Common myeloid progenitor, CD34-positive (primary cell): ENCODE measurements at regions not wholly inside any gene's neighbourhood (a gene's known extent, or its start where the extent isn't known, plus 50 kb on each side); places are given as distances from the start of the nearest gene placed in this dataset.
A peak's percentile ranks its signal among the peaks of the same experiment; 100 is the strongest.

Experiments
- CTCF ChIA-PET: fragments of 350-600 bp; sonication (Branson Sonifier 250); formaldehyde crosslinking; loops from one replicate; lab custom pipeline; 2021; ENCODE audit warnings: antibody characterized with exemption; lab: Charles Lee
- POLR2A ChIA-PET: fragments of 350-600 bp; sonication (Branson Sonifier 250); formaldehyde crosslinking; loops from one replicate; lab custom pipeline; 2021; ENCODE audit warnings: antibody characterized with exemption; lab: Charles Lee
- DNase-seq, 3 donors: peaks; one replicate each; pipeline versions ENCODE4 v3.0.0 to v3.0.0-alpha.2; 2013
- H3K27ac ChIP-seq, 2 experiments: 1 replicate in 1 of 2; 2 replicates in 1 of 2; pipeline ENCODE4 v1.7.0; 2013; ENCODE audit warnings: inconsistent platforms in 2 of 2, low read length in 2 of 2, mild to moderate bottlenecking in 2 of 2, low read depth in 1 of 2, moderate library complexity in 1 of 2; ENCODE audit not compliant: severe bottlenecking in 2 of 2, insufficient read depth in 1 of 2, poor library complexity in 1 of 2
- H3K27me3 ChIP-seq, 5 experiments: replicated peaks in 2 of 5; 1 replicate in 3 of 5; 2 replicates in 2 of 5; pipeline versions ENCODE4 v1.6.1 to v1.7.0; 2013; ENCODE audit warnings: low read length in 4 of 5, mild to moderate bottlenecking in 2 of 5, moderate library complexity in 2 of 5, inconsistent platforms in 1 of 5; ENCODE audit not compliant: insufficient read depth in 5 of 5, control insufficient read depth in 4 of 5
- H3K36me3 ChIP-seq, 4 experiments: 1 replicate in 2 of 4; 2 replicates in 2 of 4; pipeline versions ENCODE4 v1.6.1 to v1.7.0; 2013; ENCODE audit warnings: low read length in 3 of 4, control low read depth in 1 of 4, mild to moderate bottlenecking in 1 of 4; ENCODE audit not compliant: control insufficient read depth in 4 of 4, insufficient read depth in 4 of 4
- H3K4me1 ChIP-seq, 4 experiments: 1 replicate in 3 of 4; 2 replicates in 1 of 4; pipeline versions ENCODE4 v1.6.1 to v1.7.1; 2013; ENCODE audit warnings: low read length in 3 of 4, mild to moderate bottlenecking in 3 of 4, control low read depth in 1 of 4, inconsistent platforms in 1 of 4, moderate library complexity in 1 of 4; ENCODE audit not compliant: control insufficient read depth in 4 of 4, insufficient read depth in 4 of 4; ENCODE audit errors: control extremely low read depth in 1 of 4
- H3K4me3 ChIP-seq, 7 experiments: 1 replicate in 4 of 7; 2 replicates in 3 of 7; pipeline versions ENCODE4 v1.5.1 to v1.7.0; 2013; ENCODE audit warnings: mild to moderate bottlenecking in 7 of 7, low read length in 6 of 7, moderate library complexity in 6 of 7, inconsistent platforms in 2 of 7, low read depth in 2 of 7, control low read depth in 1 of 7; ENCODE audit not compliant: insufficient read depth in 4 of 7, control insufficient read depth in 1 of 7; ENCODE audit errors: extremely low read depth in 1 of 7
- H3K9me3 ChIP-seq, 5 experiments: 1 replicate in 4 of 5; 2 replicates in 1 of 5; pipeline versions ENCODE4 v1.6.1 to v1.7.1; 2013; ENCODE audit warnings: low read length in 4 of 5, mild to moderate bottlenecking in 2 of 5, inconsistent platforms in 1 of 5, low read depth in 1 of 5, moderate library complexity in 1 of 5; ENCODE audit not compliant: control insufficient read depth in 4 of 5, insufficient read depth in 2 of 5; ENCODE audit errors: control extremely low read depth in 1 of 5
- WGBS: methylation state at CpG from one replicate; pipeline ENCODE4 v1.1.5; 2013; ENCODE audit not compliant: insufficient coverage; 5-methylcytosine and 5-hydroxymethylcytosine counted together

DNA sequence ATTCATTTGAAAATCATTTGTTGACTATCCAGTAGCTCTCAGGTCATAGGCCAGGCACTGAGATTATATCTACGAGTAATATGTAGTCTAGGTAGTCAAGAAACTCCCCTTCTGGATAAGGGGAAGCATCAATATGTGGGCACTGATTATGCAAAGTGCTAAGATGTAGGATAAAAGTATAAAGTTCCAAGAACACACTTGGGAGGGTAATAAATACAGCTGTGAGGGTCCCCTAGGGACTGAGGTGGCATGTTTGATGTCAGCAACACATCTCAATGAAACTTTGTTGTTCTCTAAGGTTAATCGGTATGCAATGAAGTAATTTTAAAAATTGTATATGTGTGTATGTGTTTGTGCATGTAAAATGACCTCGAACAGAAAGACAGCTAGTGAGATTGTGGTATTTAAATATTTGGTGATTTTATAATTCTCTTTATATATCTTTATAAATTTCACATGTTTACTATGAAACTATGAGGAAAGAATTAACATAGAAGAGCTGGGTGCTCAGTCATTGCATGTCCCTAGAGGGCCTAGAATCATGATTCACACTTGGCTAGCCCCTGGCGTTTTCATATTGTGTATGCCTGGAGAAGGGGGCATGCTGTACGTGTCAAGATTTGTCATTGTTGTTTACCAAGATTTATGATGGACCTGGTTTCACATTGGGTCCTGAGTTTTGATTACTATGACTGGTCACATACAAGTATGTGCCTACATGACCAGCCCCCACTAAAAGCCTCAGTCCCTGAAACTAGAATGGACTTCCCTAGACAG lies 140.1 kb upstream of the DUSP10 start:
- 92% methylated on average over 4 of the region's 5 CpGs for WGBS

DNA sequence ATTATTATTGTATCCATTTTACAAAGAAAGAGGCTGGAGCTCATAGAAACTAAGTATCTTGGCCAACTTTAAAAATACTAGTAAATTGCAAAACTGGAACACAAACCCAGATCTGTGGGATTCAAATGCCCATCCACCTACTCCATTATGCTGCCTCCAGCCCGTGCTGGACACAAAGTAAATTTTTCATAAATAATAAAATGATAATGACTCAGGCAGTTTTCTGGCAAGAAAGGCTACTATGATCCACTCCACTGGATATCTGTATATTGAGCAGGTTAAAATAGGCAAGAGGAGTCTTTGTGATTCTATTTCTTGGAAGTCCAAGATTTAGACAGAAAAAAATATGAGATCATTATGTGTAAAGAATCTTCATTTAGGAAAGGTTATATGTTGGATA lies 138.3 kb upstream of the DUSP10 start:
- Histone ChIP-seq H3K27ac (no peak overlapping the region), H3K4me3 (no peak overlapping the region), H3K27me3 (no peaks in the 10 kb centered on the region), H3K4me1 (peaks cover 10 to 43% (median 26%) of the 10 kb centered on the region in 4 experiments), H3K36me3 (no peaks in the 10 kb centered on the region), H3K9me3 (no peaks in the 10 kb centered on the region)
- ChIA-PET POLR2A (no interaction called here), CTCF (interaction anchor here (0.6 to 1.7 kb wide), 4 partner anchors 9 to 403 kb away, joined by 3 to 4 read pairs (median 3); no protein-coding TSS in a partner anchor)
- DNase-seq, result no peak
- no CpG with 5 or more reads among the region's 1 CpG for WGBS

More for the DNA sequence above, 140.1 kb upstream of the DUSP10 start:
- ChIA-PET POLR2A (interaction anchor here (0.7 kb wide), 1 partner anchor 23 kb away, joined by 3 read pairs; no protein-coding TSS in a partner anchor), CTCF (interaction anchor here (1.5 kb wide), 1 partner anchor 42 kb away, joined by 3 read pairs; no protein-coding TSS in a partner anchor)
- Histone ChIP-seq H3K9me3 (no peaks in the 10 kb centered on the region), H3K36me3 (no peaks in the 10 kb centered on the region), H3K4me1 (peaks cover 10 to 25% (median 20%) of the 10 kb centered on the region in 4 experiments), H3K4me3 (no peak overlapping the region), H3K27ac (no peak overlapping the region), H3K27me3 (no peaks in the 10 kb centered on the region)
- DNase-seq, result no peak

DNA sequence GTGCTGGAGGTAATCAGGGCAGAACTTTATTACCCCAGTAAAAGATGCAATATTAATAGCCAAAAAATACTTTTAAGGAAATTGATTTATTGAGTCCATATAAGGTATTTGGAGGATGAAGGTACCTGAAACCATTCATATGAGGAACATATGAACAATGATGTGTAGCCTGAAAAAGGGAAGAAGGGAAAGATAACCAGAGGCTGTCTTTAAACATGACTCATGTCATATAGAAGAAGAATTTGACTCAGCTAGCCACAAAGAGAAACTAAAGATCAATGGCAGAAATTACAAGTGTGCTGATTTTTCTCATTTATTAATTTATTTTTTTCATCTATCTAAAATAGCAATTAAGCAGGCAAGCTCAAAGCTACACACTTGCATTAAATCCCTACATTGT lies 136.2 kb upstream of the DUSP10 start:
- H3K4me1 ChIP-seq, result peaks cover 14 to 63% (median 33%) of the 10 kb centered on the region in 4 experiments
- POLR2A ChIA-PET, result interaction anchor here (0.6 kb wide), 1 partner anchor 194 kb away, joined by 3 read pairs; no protein-coding TSS in a partner anchor
- no peaks in the 10 kb centered on the region for H3K36me3 ChIP-seq
- no peaks in the 10 kb centered on the region for H3K9me3 ChIP-seq
- no peak overlapping the region for H3K4me3 ChIP-seq
- H3K27me3 ChIP-seq, result no peaks in the 10 kb centered on the region
- CTCF ChIA-PET, result interaction anchor here (0.9 to 2.2 kb wide), 4 partner anchors 19 to 577 kb away, joined by 3 to 8 read pairs (median 5); no protein-coding TSS in a partner anchor
- H3K27ac ChIP-seq, result no peak overlapping the region
- DNase-seq, result peak; percentile 36 to 80 (median 65)

DNA sequence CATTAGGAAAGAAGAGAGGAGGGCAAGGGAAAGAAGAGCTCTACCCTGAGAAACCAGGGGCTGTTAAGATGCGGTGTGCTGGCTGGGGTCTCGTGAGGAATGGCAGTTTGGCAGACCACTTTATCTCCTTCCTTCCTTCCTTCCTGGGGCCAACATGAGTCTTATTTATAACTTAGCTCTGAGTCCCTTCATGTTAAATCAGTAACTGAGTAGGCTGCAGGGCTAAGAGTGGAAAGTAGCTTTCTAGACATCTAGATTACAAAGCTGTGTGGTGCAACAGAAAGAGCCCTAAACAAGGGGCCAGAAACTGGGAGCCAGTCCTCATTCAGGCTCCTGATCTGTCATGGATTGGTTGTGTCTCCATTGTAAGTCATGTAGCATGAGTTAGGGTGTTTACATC lies 135.4 kb upstream of the DUSP10 start:
- H3K27me3 ChIP-seq, result no peaks in the 10 kb centered on the region
- peaks cover 14 to 63% (median 33%) of the 10 kb centered on the region in 4 experiments for H3K4me1 ChIP-seq
- CTCF ChIA-PET, result interaction anchor here (1.2 to 2.2 kb wide), 2 partner anchors 115 to 578 kb away, joined by 3 to 8 read pairs; no protein-coding TSS in a partner anchor
- WGBS, result no CpG with 5 or more reads among the region's 2 CpGs
- no peaks in the 10 kb centered on the region for H3K36me3 ChIP-seq
- no peaks in the 10 kb centered on the region for H3K9me3 ChIP-seq
- peak; percentile 31 to 82 (median 66) for DNase-seq
- peak overlapping the region in 3 of 7 experiments; percentile 4 to 34 (median 6) for H3K4me3 ChIP-seq
- POLR2A ChIA-PET, result interaction anchor here (1.1 kb wide), 1 partner anchor 13 kb away, joined by 3 read pairs; no protein-coding TSS in a partner anchor
- no peak overlapping the region for H3K27ac ChIP-seq

DNA sequence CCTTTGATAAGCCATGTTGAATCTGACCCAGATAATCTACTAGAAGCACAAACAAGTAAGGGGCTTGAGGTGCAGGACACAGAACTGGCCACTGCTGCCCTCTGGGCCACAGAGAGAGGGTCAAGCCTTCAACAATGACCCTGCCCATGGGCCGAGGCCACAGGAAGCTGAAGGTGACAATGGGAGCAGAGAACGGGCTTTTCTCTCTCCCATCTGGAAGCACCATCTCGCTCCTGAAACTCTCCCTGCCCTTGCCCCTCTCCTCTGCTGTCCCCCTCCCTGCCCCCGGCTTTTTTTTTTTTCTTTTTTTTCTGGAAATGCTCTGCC lies 133.1 kb upstream of the DUSP10 start:
- Histone ChIP-seq H3K9me3 (no peaks in the 10 kb centered on the region), H3K27ac (no peak overlapping the region), H3K27me3 (no peaks in the 10 kb centered on the region), H3K36me3 (no peaks in the 10 kb centered on the region), H3K4me3 (no peak overlapping the region), H3K4me1 (peaks cover 14 to 63% (median 33%) of the 10 kb centered on the region in 4 experiments)
- 100% methylated on average over 3 of the region's 4 CpGs for WGBS
- DNase-seq, result no peak
- CTCF ChIA-PET, result interaction anchor here (0.8 to 2.1 kb wide), 3 partner anchors 10 to 19 kb away, joined by 4 to 8 read pairs (median 6); no protein-coding TSS in a partner anchor
- POLR2A ChIA-PET, result no interaction called here

DNA sequence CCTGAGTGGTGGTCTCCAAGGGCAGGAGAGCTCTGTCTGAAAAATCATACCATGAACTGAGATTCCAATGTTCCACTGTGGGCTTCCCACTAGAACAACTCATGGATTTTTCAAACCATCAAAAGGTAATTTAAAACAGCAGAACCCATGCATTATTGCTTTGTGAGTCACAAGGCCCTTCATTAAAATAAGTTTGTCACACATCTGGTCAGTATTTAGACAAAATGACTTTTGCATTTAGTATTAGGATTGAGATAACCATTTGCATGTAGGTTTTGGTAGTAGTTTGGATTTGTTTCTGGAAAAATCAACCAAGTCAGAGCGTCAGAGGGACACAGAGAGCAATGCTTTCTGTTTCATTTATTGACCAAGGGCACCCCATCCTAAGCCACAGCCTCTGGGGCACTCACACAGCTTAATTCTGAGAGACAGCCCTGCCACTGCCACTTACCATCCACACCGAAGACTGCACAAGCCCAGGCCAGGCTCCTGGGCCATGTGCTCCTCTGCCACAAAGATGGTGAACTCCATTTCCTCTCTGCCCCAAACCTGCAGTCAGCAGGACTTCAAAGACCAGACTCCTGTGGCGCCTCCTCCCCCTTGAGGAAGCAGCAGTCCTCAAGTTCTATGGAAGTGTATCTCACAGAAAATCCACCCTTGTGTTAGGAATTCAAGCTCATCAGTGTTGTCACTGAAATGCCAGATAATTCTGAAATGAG lies 132.6 kb upstream of the DUSP10 start:
- 82% methylated on average over 2 of the region's 3 CpGs for WGBS
- H3K27ac ChIP-seq, result no peak overlapping the region
- DNase-seq, result peak in 2 of 3 donors; percentile 8 to 15
- ChIA-PET CTCF (interaction anchor here (0.6 to 2.1 kb wide), 5 partner anchors 10 to 18 kb away, joined by 3 to 8 read pairs (median 4); no protein-coding TSS in a partner anchor), POLR2A (no interaction called here)
- peaks cover 14 to 61% (median 33%) of the 10 kb centered on the region in 4 experiments for H3K4me1 ChIP-seq
- no peaks in the 10 kb centered on the region for H3K36me3 ChIP-seq
- H3K4me3 ChIP-seq, result no peak overlapping the region
- no peaks in the 10 kb centered on the region for H3K9me3 ChIP-seq
- no peaks in the 10 kb centered on the region for H3K27me3 ChIP-seq
